ENCODE measurements at regions not wholly inside any gene's neighbourhood (a gene's known extent, or its start where the extent isn't known, plus 50 kb on each side); places are given as distances from the start of the nearest gene placed in this dataset.
A peak's percentile ranks its signal among the peaks of the same experiment; 100 is the strongest.

- 0 out of 2 replicates have a peak, but pooled peaks cover 2% of the 10 kb centered on the region for H3K9me2 ChIP-seq (ENCODE audit: insufficient read depth)
- BruUV-seq (replicated peaks): no TSS peak
- DNase-seq: peak; percentile 0 to 38
- H4K20me1 ChIP-seq (ENCODE audit: insufficient read depth): no peaks in the 10 kb centered on the region
- H3K9me3 ChIP-seq (ENCODE audit: insufficient read depth, low read depth): peaks cover 9% of the 10 kb centered on the region; the same call in 1 of the 2 replicates
- no peak overlapping the region for H3K27ac ChIP-seq
- H3K36me3 ChIP-seq (ENCODE audit: low read depth): no peaks in the 10 kb centered on the region
- H3K27me3 ChIP-seq (ENCODE audit: insufficient read depth, low read depth): no peaks in the 10 kb centered on the region
- POLR2A ChIA-PET (ENCODE audit: unreplicated experiment): no interaction called here
- no peaks in the 10 kb centered on the region for H3K79me2 ChIP-seq (ENCODE audit: low read depth)
- no peak overlapping the region for H2AFZ ChIP-seq
- CTCF ChIA-PET: no interaction called here
- intact Hi-C loops (cut with micrococcal nuclease; ENCODE audit: unreplicated experiment): no loop called here
- H3K4me3 ChIP-seq: no peak overlapping the region
- no peaks in the 10 kb centered on the region for H3K4me1 ChIP-seq (replicated peaks; ENCODE audit: insufficient read depth)
- no peak for TF ChIP-seq EZH2 (IDR thresholded peaks at IDR 0.05; ENCODE audit: low read depth)
- no peak for TF ChIP-seq CTCF (conservative IDR thresholded peaks at IDR 0.05)
- no peak overlapping the region for H3K4me2 ChIP-seq
- H3F3A ChIP-seq (ENCODE audit: insufficient read depth, low read depth): no peaks in the 10 kb centered on the region
These were observed 1135.1 kb upstream of the CRIM1 start for GRCh38 chr2:35220461-35220860.

- Histone ChIP-seq H3K27me3 (ENCODE audit: insufficient read depth, low read depth) (no peaks in the 10 kb centered on the region), H3K9me3 (ENCODE audit: insufficient read depth, low read depth) (no peaks in the 10 kb centered on the region), H3K27ac (no peak overlapping the region), H3K4me3 (no peak overlapping the region), H3F3A (ENCODE audit: insufficient read depth, low read depth) (no peaks in the 10 kb centered on the region), H3K9me2 (ENCODE audit: insufficient read depth) (no peaks in the 10 kb centered on the region), H3K36me3 (ENCODE audit: low read depth) (no peaks in the 10 kb centered on the region), H3K4me1 (replicated peaks; ENCODE audit: insufficient read depth) (no peaks in the 10 kb centered on the region), H4K20me1 (ENCODE audit: insufficient read depth) (no peaks in the 10 kb centered on the region), H2AFZ (no peak overlapping the region), H3K4me2 (no peak overlapping the region), H3K79me2 (ENCODE audit: low read depth) (no peaks in the 10 kb centered on the region)
- no peak for DNase-seq
- TF ChIP-seq CTCF (conservative IDR thresholded peaks at IDR 0.05) (no peak), EZH2 (IDR thresholded peaks at IDR 0.05; ENCODE audit: low read depth) (no peak)
- intact Hi-C loops (cut with micrococcal nuclease; ENCODE audit: unreplicated experiment): no loop called here
- BruUV-seq (replicated peaks): no TSS peak
- ChIA-PET CTCF (no interaction called here), POLR2A (ENCODE audit: unreplicated experiment) (no interaction called here)
These were observed 1150.7 kb upstream of the CRIM1 start for GRCh38 chr2:35204881-35205280.

GRCh38 chr2:35204323-35204722 lies 1151.3 kb upstream of the CRIM1 start:
- POLR2A ChIA-PET (ENCODE audit: unreplicated experiment): no interaction called here
- Histone ChIP-seq H4K20me1 (ENCODE audit: insufficient read depth) (no peaks in the 10 kb centered on the region), H3K9me3 (ENCODE audit: insufficient read depth, low read depth) (no peaks in the 10 kb centered on the region), H3K4me1 (replicated peaks; ENCODE audit: insufficient read depth) (no peaks in the 10 kb centered on the region), H3K9me2 (ENCODE audit: insufficient read depth) (no peaks in the 10 kb centered on the region), H3F3A (ENCODE audit: insufficient read depth, low read depth) (no peaks in the 10 kb centered on the region), H3K4me2 (no peak overlapping the region), H2AFZ (no peak overlapping the region), H3K4me3 (no peak overlapping the region), H3K79me2 (ENCODE audit: low read depth) (no peaks in the 10 kb centered on the region), H3K27me3 (ENCODE audit: insufficient read depth, low read depth) (no peaks in the 10 kb centered on the region), H3K27ac (no peak overlapping the region), H3K36me3 (ENCODE audit: low read depth) (no peaks in the 10 kb centered on the region)
- CTCF ChIA-PET: no interaction called here
- TF ChIP-seq CTCF (conservative IDR thresholded peaks at IDR 0.05) (no peak), EZH2 (IDR thresholded peaks at IDR 0.05; ENCODE audit: low read depth) (no peak)
- intact Hi-C loops (cut with micrococcal nuclease; ENCODE audit: unreplicated experiment): no loop called here
- no TSS peak for BruUV-seq (replicated peaks)
- no peak for DNase-seq

Data from PC-9 (cell line).